ENCODE measurements at regions not wholly inside any gene's neighbourhood (a gene's known extent, or its start where the extent isn't known, plus 50 kb on each side); places are given as distances from the start of the nearest gene placed in this dataset.

- H4K8ac ChIP-seq (ENCODE audit: low read depth, low read length) = no peak overlapping the region
- no peak overlapping the region for H2BK120ac ChIP-seq (ENCODE audit: low read depth, low read length)
- H3K18ac ChIP-seq (ENCODE audit: low read length) = no peak overlapping the region
- H3K56ac ChIP-seq (ENCODE audit: low read length) = no peak overlapping the region
- no peak overlapping the region for H2BK15ac ChIP-seq (replicated peaks; ENCODE audit: low read depth)
- no peak overlapping the region for H3K27ac ChIP-seq (ENCODE audit: low read depth, low read length)
- H3K9ac ChIP-seq (ENCODE audit: low read length) = no peak overlapping the region
- H3K79me1 ChIP-seq (ENCODE audit: low read length) = no peaks in the 10 kb centered on the region
- no peaks in the 10 kb centered on the region for H3K79me2 ChIP-seq (ENCODE audit: control insufficient read depth, insufficient read depth, low read length)
- no peaks in the 10 kb centered on the region for H3K4me1 ChIP-seq (ENCODE audit: control insufficient read depth, low read depth, low read length)
- no peaks in the 10 kb centered on the region for H3K27me3 ChIP-seq (ENCODE audit: insufficient read depth, low read length, poor library complexity)
- H2BK5ac ChIP-seq (ENCODE audit: low read length) = no peak overlapping the region
- H3K36me3 ChIP-seq (ENCODE audit: control insufficient read depth, insufficient read depth, low read length) = no peaks in the 10 kb centered on the region
- H3K4me2 ChIP-seq (ENCODE audit: low read length) = no peak overlapping the region
- no peak for DNase-seq
- WGBS (ENCODE audit: extremely low coverage, insufficient coverage, low lambda C conversion rate) = no CpG with 5 or more reads among the region's 7 CpGs
- H4K5ac ChIP-seq (ENCODE audit: low read length) = no peak overlapping the region
- no peak overlapping the region for H3K4ac ChIP-seq (ENCODE audit: low read depth, low read length)
- no peak overlapping the region for H3K4me3 ChIP-seq (ENCODE audit: low read length)
- H2AK5ac ChIP-seq (ENCODE audit: low read length) = no peak overlapping the region
- no peak overlapping the region for H3K23ac ChIP-seq (ENCODE audit: low read length)
These were observed 300.5 kb downstream of the C7orf25 start for GRCh38 chr7:42611289-42611928.

GRCh38 chr7:42606193-42606905 lies 305.5 kb downstream of the C7orf25 start:
- no peaks in the 10 kb centered on the region for H3K79me1 ChIP-seq (ENCODE audit: low read length)
- H3K79me2 ChIP-seq (ENCODE audit: control insufficient read depth, insufficient read depth, low read length) = no peaks in the 10 kb centered on the region
- no peak overlapping the region for H2BK120ac ChIP-seq (ENCODE audit: low read depth, low read length)
- H3K4me3 ChIP-seq (ENCODE audit: low read length) = no peak overlapping the region
- no peaks in the 10 kb centered on the region for H3K27me3 ChIP-seq (ENCODE audit: insufficient read depth, low read length, poor library complexity)
- H3K18ac ChIP-seq (ENCODE audit: low read length) = no peak overlapping the region
- DNase-seq = no peak
- no peaks in the 10 kb centered on the region for H3K4me1 ChIP-seq (ENCODE audit: control insufficient read depth, low read depth, low read length)
- no peaks in the 10 kb centered on the region for H3K36me3 ChIP-seq (ENCODE audit: control insufficient read depth, insufficient read depth, low read length)
- no peak overlapping the region for H2AK5ac ChIP-seq (ENCODE audit: low read length)
- no peak overlapping the region for H4K5ac ChIP-seq (ENCODE audit: low read length)
- H4K8ac ChIP-seq (ENCODE audit: low read depth, low read length) = no peak overlapping the region
- WGBS (ENCODE audit: extremely low coverage, insufficient coverage, low lambda C conversion rate) = no CpG with 5 or more reads among the region's 3 CpGs
- no peak overlapping the region for H2BK5ac ChIP-seq (ENCODE audit: low read length)
- H2BK15ac ChIP-seq (replicated peaks; ENCODE audit: low read depth) = no peak overlapping the region
- H3K9ac ChIP-seq (ENCODE audit: low read length) = no peak overlapping the region
- no peak overlapping the region for H3K4ac ChIP-seq (ENCODE audit: low read depth, low read length)
- H3K23ac ChIP-seq (ENCODE audit: low read length) = no peak overlapping the region
- H3K27ac ChIP-seq (ENCODE audit: low read depth, low read length) = no peak overlapping the region
- H3K56ac ChIP-seq (ENCODE audit: low read length) = no peak overlapping the region
- H3K4me2 ChIP-seq (ENCODE audit: low read length) = no peak overlapping the region

DNA sequence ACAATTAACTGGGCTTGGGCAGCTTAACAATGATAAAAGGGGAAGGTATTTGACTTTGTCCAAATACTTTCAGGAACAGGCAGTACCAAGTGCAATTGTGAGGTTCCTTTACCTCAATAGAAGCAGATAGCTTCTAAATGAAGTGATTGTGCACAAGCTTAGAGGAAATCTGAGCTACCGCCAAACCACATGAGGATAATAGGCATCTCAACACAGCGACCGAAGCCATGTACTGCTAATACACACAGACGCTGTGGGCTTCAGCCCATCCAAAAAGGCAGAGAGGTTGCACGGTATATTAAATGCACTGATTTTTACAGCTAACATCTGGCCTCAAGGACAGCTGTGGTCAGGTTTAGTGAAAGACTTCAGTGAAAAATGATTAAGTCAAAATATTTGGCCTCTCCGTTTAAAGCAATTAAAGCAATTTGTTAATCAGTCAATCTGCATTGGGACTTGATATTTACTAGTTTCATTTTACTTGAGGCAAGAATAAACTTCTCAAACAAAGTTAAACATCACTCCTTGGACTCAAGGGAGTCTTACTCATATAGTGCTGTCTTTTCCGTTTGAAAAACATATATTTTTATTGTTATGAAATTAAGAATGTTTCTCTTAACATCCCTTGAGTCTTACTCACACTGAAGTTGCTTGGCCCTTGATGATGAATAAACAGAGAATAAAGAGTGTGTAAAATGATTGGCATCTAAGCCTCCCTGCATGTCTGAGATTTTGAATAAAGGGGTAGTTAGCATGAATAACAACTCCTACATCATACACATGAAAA lies 306.3 kb downstream of the C7orf25 start:
- no CpG with 5 or more reads among the region's 7 CpGs for WGBS (ENCODE audit: extremely low coverage, insufficient coverage, low lambda C conversion rate)
- Histone ChIP-seq H4K8ac (ENCODE audit: low read depth, low read length) (no peak overlapping the region), H2BK120ac (ENCODE audit: low read depth, low read length) (no peak overlapping the region), H3K4me2 (ENCODE audit: low read length) (no peak overlapping the region), H4K5ac (ENCODE audit: low read length) (no peak overlapping the region), H2BK5ac (ENCODE audit: low read length) (no peak overlapping the region), H3K56ac (ENCODE audit: low read length) (no peak overlapping the region), H3K36me3 (ENCODE audit: control insufficient read depth, insufficient read depth, low read length) (no peaks in the 10 kb centered on the region), H3K4me3 (ENCODE audit: low read length) (no peak overlapping the region), H3K27me3 (ENCODE audit: insufficient read depth, low read length, poor library complexity) (no peaks in the 10 kb centered on the region), H2BK15ac (replicated peaks; ENCODE audit: low read depth) (no peak overlapping the region), H3K27ac (ENCODE audit: low read depth, low read length) (no peak overlapping the region), H3K23ac (ENCODE audit: low read length) (no peak overlapping the region), H3K4me1 (ENCODE audit: control insufficient read depth, low read depth, low read length) (no peaks in the 10 kb centered on the region), H3K4ac (ENCODE audit: low read depth, low read length) (no peak overlapping the region), H3K9ac (ENCODE audit: low read length) (no peak overlapping the region), H3K18ac (ENCODE audit: low read length) (no peak overlapping the region), H2AK5ac (ENCODE audit: low read length) (no peak overlapping the region), H3K79me1 (ENCODE audit: low read length) (no peaks in the 10 kb centered on the region), H3K79me2 (ENCODE audit: control insufficient read depth, insufficient read depth, low read length) (no peaks in the 10 kb centered on the region)
- no peak for DNase-seq

- H2AK5ac ChIP-seq (ENCODE audit: low read length) = no peak overlapping the region
These were observed 308.4 kb downstream of the C7orf25 start for GRCh38 chr7:42603496-42603895.

GRCh38 chr7:42597300-42597699 lies 314.6 kb downstream of the C7orf25 start:
- Histone ChIP-seq H2BK5ac (ENCODE audit: low read length) (no peak overlapping the region), H3K4me1 (ENCODE audit: control insufficient read depth, low read depth, low read length) (no peaks in the 10 kb centered on the region), H3K27ac (ENCODE audit: low read depth, low read length) (no peak overlapping the region), H3K23ac (ENCODE audit: low read length) (no peak overlapping the region), H4K5ac (ENCODE audit: low read length) (no peak overlapping the region), H3K79me1 (ENCODE audit: low read length) (no peaks in the 10 kb centered on the region), H3K4me3 (ENCODE audit: low read length) (no peak overlapping the region), H3K27me3 (ENCODE audit: insufficient read depth, low read length, poor library complexity) (no peaks in the 10 kb centered on the region), H2BK120ac (ENCODE audit: low read depth, low read length) (no peak overlapping the region), H3K4ac (ENCODE audit: low read depth, low read length) (no peak overlapping the region), H3K36me3 (ENCODE audit: control insufficient read depth, insufficient read depth, low read length) (no peaks in the 10 kb centered on the region), H3K18ac (ENCODE audit: low read length) (no peak overlapping the region), H2BK15ac (replicated peaks; ENCODE audit: low read depth) (no peak overlapping the region), H3K56ac (ENCODE audit: low read length) (no peak overlapping the region), H3K4me2 (ENCODE audit: low read length) (no peak overlapping the region), H3K9ac (ENCODE audit: low read length) (no peak overlapping the region), H3K79me2 (ENCODE audit: control insufficient read depth, insufficient read depth, low read length) (no peaks in the 10 kb centered on the region), H4K8ac (ENCODE audit: low read depth, low read length) (no peak overlapping the region), H2AK5ac (ENCODE audit: low read length) (no peak overlapping the region)
- no peak for DNase-seq
- WGBS (ENCODE audit: extremely low coverage, insufficient coverage, low lambda C conversion rate) = no CpG with 5 or more reads among the region's 3 CpGs

More at GRCh38 chr7:42603496-42603895, 308.4 kb downstream of the C7orf25 start:
- no peak overlapping the region for H3K27ac ChIP-seq (ENCODE audit: low read depth, low read length)
- no peaks in the 10 kb centered on the region for H3K79me1 ChIP-seq (ENCODE audit: low read length)
- no peak overlapping the region for H3K4me2 ChIP-seq (ENCODE audit: low read length)
- DNase-seq = no peak
- H2BK120ac ChIP-seq (ENCODE audit: low read depth, low read length) = no peak overlapping the region
- no peak overlapping the region for H3K4ac ChIP-seq (ENCODE audit: low read depth, low read length)
- H4K8ac ChIP-seq (ENCODE audit: low read depth, low read length) = no peak overlapping the region
- no peak overlapping the region for H3K23ac ChIP-seq (ENCODE audit: low read length)
- H2BK15ac ChIP-seq (replicated peaks; ENCODE audit: low read depth) = no peak overlapping the region
- no peak overlapping the region for H2BK5ac ChIP-seq (ENCODE audit: low read length)
- no peaks in the 10 kb centered on the region for H3K36me3 ChIP-seq (ENCODE audit: control insufficient read depth, insufficient read depth, low read length)
- no CpG with 5 or more reads among the region's 2 CpGs for WGBS (ENCODE audit: extremely low coverage, insufficient coverage, low lambda C conversion rate)
- H3K9ac ChIP-seq (ENCODE audit: low read length) = no peak overlapping the region
- no peak overlapping the region for H3K18ac ChIP-seq (ENCODE audit: low read length)
- H4K5ac ChIP-seq (ENCODE audit: low read length) = no peak overlapping the region
- H3K27me3 ChIP-seq (ENCODE audit: insufficient read depth, low read length, poor library complexity) = no peaks in the 10 kb centered on the region
- no peaks in the 10 kb centered on the region for H3K4me1 ChIP-seq (ENCODE audit: control insufficient read depth, low read depth, low read length)
- no peak overlapping the region for H3K4me3 ChIP-seq (ENCODE audit: low read length)
- H3K79me2 ChIP-seq (ENCODE audit: control insufficient read depth, insufficient read depth, low read length) = no peaks in the 10 kb centered on the region
- H3K56ac ChIP-seq (ENCODE audit: low read length) = no peak overlapping the region

All from mesendoderm (in vitro differentiated cells).